Transverse colon (tissue), 3 donors: ENCODE measurements at regions not wholly inside any gene's neighbourhood (a gene's known extent, or its start where the extent isn't known, plus 50 kb on each side); places are given as distances from the start of the nearest gene placed in this dataset.

Experiments used
- CTCF ChIP-seq, 5 experiments: fragments of 200-600 bp in 3 of 5; fragments of 450-650 bp in 2 of 5; sonication (generic) in 3 of 5; IDR thresholded peaks; 1 replicate in 2 of 5; 2 replicates in 3 of 5; pipeline ENCODE4 v1.5.1; 2016 to 2017; ENCODE audit warnings: antibody characterized with exemption in 5 of 5, inconsistent platforms in 3 of 5, mild to moderate bottlenecking in 2 of 5, moderate library complexity in 1 of 5
- POLR2A ChIP-seq: fragments of 450-650 bp; IDR thresholded peaks from one replicate; pipeline ENCODE4 v1.6.1; 2016; ENCODE audit warnings: antibody characterized with exemption, mild to moderate bottlenecking, moderate library complexity

GRCh38 chr2:71906357-71906973, 241.2 kb downstream of the CYP26B1 start:
- no peak for TF ChIP-seq POLR2A
- TF ChIP-seq CTCF (IDR thresholded peaks at IDR 0.05): no peak
